ENCODE measurements at regions not wholly inside any gene's neighbourhood (a gene's known extent, or its start where the extent isn't known, plus 50 kb on each side); places are given as distances from the start of the nearest gene placed in this dataset.

GRCh38 chr10:36670621-36671402, 454.6 kb upstream of the ANKRD30A start:
- H4K20me1 ChIP-seq = no peaks in the 10 kb centered on the region
- H3K4me1 ChIP-seq = no peaks in the 10 kb centered on the region
- H3K4me2 ChIP-seq = no peak overlapping the region
- no peak for TF ChIP-seq Cebpa-rat (IDR thresholded peaks at IDR 0.05)
- H3K9me3 ChIP-seq (replicated peaks in 1 of 11) = no peaks in the 10 kb centered on the region
- no peak overlapping the region for H3K27ac ChIP-seq
- H3K4me3 ChIP-seq = no peak overlapping the region
- H3K36me3 ChIP-seq = no peaks in the 10 kb centered on the region
- no peaks in the 10 kb centered on the region for H3K27me3 ChIP-seq
- H3K9ac ChIP-seq = no peak overlapping the region

- Histone ChIP-seq H3K4me1 (no peaks in the 10 kb centered on the region), H3K9ac (no peak overlapping the region), H4K20me1 (no peaks in the 10 kb centered on the region), H3K4me2 (no peak overlapping the region), H3K27ac (no peak overlapping the region), H3K9me3 (replicated peaks in 1 of 11) (no peaks in the 10 kb centered on the region), H3K4me3 (no peak overlapping the region), H3K36me3 (no peaks in the 10 kb centered on the region), H3K27me3 (no peaks in the 10 kb centered on the region)
- TF ChIP-seq Cebpa-rat (IDR thresholded peaks at IDR 0.05) = no peak
These were observed 455.6 kb upstream of the ANKRD30A start for GRCh38 chr10:36669615-36670352.

- Histone ChIP-seq H4K20me1 (no peaks in the 10 kb centered on the region), H3K9ac (no peak overlapping the region), H3K36me3 (no peaks in the 10 kb centered on the region), H3K4me2 (no peak overlapping the region), H3K9me3 (replicated peaks in 1 of 11) (no peaks in the 10 kb centered on the region), H3K4me1 (no peaks in the 10 kb centered on the region), H3K4me3 (no peak overlapping the region), H3K27me3 (no peaks in the 10 kb centered on the region), H3K27ac (no peak overlapping the region)
- TF ChIP-seq Cebpa-rat (IDR thresholded peaks at IDR 0.05) = no peak
These were observed 458.9 kb upstream of the ANKRD30A start for GRCh38 chr10:36666451-36666850.

GRCh38 chr10:36662571-36662970, 462.8 kb upstream of the ANKRD30A start:
- Histone ChIP-seq H3K4me2 (no peak overlapping the region), H3K4me1 (no peaks in the 10 kb centered on the region), H3K27me3 (no peaks in the 10 kb centered on the region), H4K20me1 (no peaks in the 10 kb centered on the region), H3K27ac (no peak overlapping the region), H3K9me3 (replicated peaks in 1 of 11) (no peaks in the 10 kb centered on the region), H3K36me3 (no peaks in the 10 kb centered on the region), H3K4me3 (no peak overlapping the region), H3K9ac (no peak overlapping the region)
- no peak for TF ChIP-seq Cebpa-rat (IDR thresholded peaks at IDR 0.05)

GRCh38 chr10:36650274-36650673, 475.1 kb upstream of the ANKRD30A start:
- Histone ChIP-seq H3K27ac (no peak overlapping the region), H3K9me3 (replicated peaks in 1 of 11) (no peaks in the 10 kb centered on the region), H3K4me1 (no peaks in the 10 kb centered on the region), H4K20me1 (no peaks in the 10 kb centered on the region), H3K4me2 (no peak overlapping the region), H3K36me3 (no peaks in the 10 kb centered on the region), H3K27me3 (no peaks in the 10 kb centered on the region), H3K4me3 (no peak overlapping the region), H3K9ac (no peak overlapping the region)
- no peak for TF ChIP-seq Cebpa-rat (IDR thresholded peaks at IDR 0.05)

GRCh38 chr10:36647540-36647939, 477.9 kb upstream of the ANKRD30A start:
- H3K4me2 ChIP-seq = no peak overlapping the region
- H3K36me3 ChIP-seq = no peaks in the 10 kb centered on the region
- H4K20me1 ChIP-seq = no peaks in the 10 kb centered on the region
- no peak overlapping the region for H3K27ac ChIP-seq
- no peak for TF ChIP-seq Cebpa-rat (IDR thresholded peaks at IDR 0.05)
- no peak overlapping the region for H3K4me3 ChIP-seq
- no peaks in the 10 kb centered on the region for H3K4me1 ChIP-seq
- H3K27me3 ChIP-seq = no peaks in the 10 kb centered on the region
- no peaks in the 10 kb centered on the region for H3K9me3 ChIP-seq (replicated peaks in 1 of 11)
- H3K9ac ChIP-seq = no peak overlapping the region

GRCh38 chr10:36640626-36641025, 484.8 kb upstream of the ANKRD30A start:
- no peak overlapping the region for H3K9ac ChIP-seq
- H3K4me2 ChIP-seq = no peak overlapping the region
- no peaks in the 10 kb centered on the region for H3K36me3 ChIP-seq
- no peaks in the 10 kb centered on the region for H3K27me3 ChIP-seq
- no peaks in the 10 kb centered on the region for H4K20me1 ChIP-seq
- H3K9me3 ChIP-seq (replicated peaks in 1 of 11) = no peaks in the 10 kb centered on the region; a peak in 1 of 22 replicates
- H3K4me1 ChIP-seq = no peaks in the 10 kb centered on the region
- H3K27ac ChIP-seq = no peak overlapping the region
- no peak for TF ChIP-seq Cebpa-rat (IDR thresholded peaks at IDR 0.05)
- H3K4me3 ChIP-seq = no peak overlapping the region

- no peak overlapping the region for H3K27ac ChIP-seq
- TF ChIP-seq Cebpa-rat (IDR thresholded peaks at IDR 0.05) = no peak
- no peaks in the 10 kb centered on the region for H3K4me1 ChIP-seq
These were observed 486.8 kb upstream of the ANKRD30A start for GRCh38 chr10:36638462-36639155.

GRCh38 chr10:36636879-36637278, 488.5 kb upstream of the ANKRD30A start:
- no peak overlapping the region for H3K4me2 ChIP-seq
- TF ChIP-seq Cebpa-rat (IDR thresholded peaks at IDR 0.05) = no peak

More at GRCh38 chr10:36638462-36639155, 486.8 kb upstream of the ANKRD30A start:
- Histone ChIP-seq H3K27me3 (no peaks in the 10 kb centered on the region), H3K4me3 (no peak overlapping the region), H3K9me3 (replicated peaks in 1 of 11) (no peaks in the 10 kb centered on the region; a peak in 1 of 22 replicates), H3K4me2 (no peak overlapping the region), H4K20me1 (no peaks in the 10 kb centered on the region), H3K36me3 (no peaks in the 10 kb centered on the region), H3K9ac (no peak overlapping the region)

More at GRCh38 chr10:36636879-36637278, 488.5 kb upstream of the ANKRD30A start:
- Histone ChIP-seq H3K27me3 (no peaks in the 10 kb centered on the region), H4K20me1 (no peaks in the 10 kb centered on the region), H3K4me1 (no peaks in the 10 kb centered on the region), H3K36me3 (no peaks in the 10 kb centered on the region), H3K27ac (no peak overlapping the region), H3K4me3 (no peak overlapping the region), H3K9ac (no peak overlapping the region), H3K9me3 (replicated peaks in 1 of 11) (peaks cover 0 to under 1% (median 0%) of the 10 kb centered on the region in 11 experiments; a peak in 2 of 22 replicates)

All from BLaER1 treated with 17β-estradiol and CSF1 and Interleukin-3, amounts not matched to agents 10 nM and 100 nM (cell line).